Endothelial cell of umbilical vein (primary cell): ENCODE measurements at regions not wholly inside any gene's neighbourhood (a gene's known extent, or its start where the extent isn't known, plus 50 kb on each side); places are given as distances from the start of the nearest gene placed in this dataset.

Experiments
- BruUV-seq: library from RNA; stranded (reverse); fragments of 400-500 nt; replicated peaks from 2 replicates; lab custom pipeline; 2021; lab: Mats Ljungman, UMichigan
- CTCF ChIA-PET: fragments of 300-600, 350-600 bp; sonication (Branson Sonifier 250); formaldehyde crosslinking; loops from one replicate; lab custom pipeline; 2021; ENCODE audit warnings: antibody characterized with exemption, inconsistent platforms; lab: Charles Lee
- POLR2A ChIA-PET: fragments of 300-600, 350-600 bp; sonication (Branson Sonifier 250); formaldehyde crosslinking; loops from one replicate; lab custom pipeline; 2021; ENCODE audit warnings: antibody characterized with exemption, inconsistent platforms; lab: Charles Lee
- DNase-seq: peaks from one replicate; pipeline ENCODE4 v3.0.0-alpha.2; 2011; ENCODE audit warnings: low read depth, low spot score
- FAIRE-seq: peaks from 2 replicates; lab custom pipeline; 2011; peaks lifted over from hg19 to GRCh38; lab: Jason Lieb, UNC
- H2AFZ ChIP-seq: 2 replicates; pipeline ENCODE4 v1.6.0; 2012; ENCODE audit warnings: low read depth, low read length, control low read depth, inconsistent platforms
- H3K27ac ChIP-seq: 2 replicates; pipeline ENCODE4 v1.5.1; 2011; ENCODE audit warnings: low read depth, mild to moderate bottlenecking, control low read depth, low read length, moderate library complexity; ENCODE audit not compliant: insufficient read depth
- H3K27me3 ChIP-seq, 2 experiments: 2 replicates each; pipeline versions ENCODE4 v1.6.0 to v1.6.1; 2011; ENCODE audit warnings: low read length in 2 of 2, mixed read lengths in 1 of 2; ENCODE audit not compliant: control insufficient read depth in 2 of 2, insufficient read depth in 2 of 2
- H3K36me3 ChIP-seq, 2 experiments: 2 replicates in 1 of 2; 3 replicates in 1 of 2; pipeline ENCODE4 v1.5.1; 2011; ENCODE audit warnings: low read length in 2 of 2, mild to moderate bottlenecking in 1 of 2, moderate library complexity in 1 of 2; ENCODE audit not compliant: control insufficient read depth in 2 of 2, insufficient read depth in 2 of 2; ENCODE audit errors: extremely low read depth in 1 of 2
- H3K4me1 ChIP-seq: 3 replicates; pipeline ENCODE4 v1.5.1; 2011; ENCODE audit warnings: mild to moderate bottlenecking, low read length; ENCODE audit not compliant: control insufficient read depth, insufficient read depth; ENCODE audit errors: extremely low read depth
- H3K4me2 ChIP-seq: 2 replicates; pipeline ENCODE4 v1.6.1; 2011; ENCODE audit warnings: low read length, control low read depth, mixed read lengths; ENCODE audit not compliant: insufficient read depth
- H3K4me3 ChIP-seq, 3 experiments: fragments of 200-600 bp in 1 of 3; sonication (generic), shearing (Covaris generic) in 1 of 3; replicated peaks in 1 of 3; 2 replicates each; pipeline ENCODE4 v1.5.1; 2011 to 2016; ENCODE audit warnings: control low read depth in 3 of 3, low read length in 3 of 3, mild to moderate bottlenecking in 2 of 3, inconsistent platforms in 1 of 3, low read depth in 1 of 3, moderate library complexity in 1 of 3; ENCODE audit not compliant: insufficient read depth in 1 of 3
- H3K79me2 ChIP-seq: 2 replicates; pipeline ENCODE4 v1.6.0; 2012; ENCODE audit warnings: low read length, inconsistent platforms; ENCODE audit not compliant: control insufficient read depth, insufficient read depth
- H3K9ac ChIP-seq: replicated peaks from 2 replicates; pipeline ENCODE3; 2011; ENCODE audit warnings: low read length, control low read depth; ENCODE audit not compliant: insufficient read depth; ENCODE audit errors: extremely low read depth
- H3K9me1 ChIP-seq: replicated peaks from 3 replicates; pipeline ENCODE4 v1.6.0; 2011; ENCODE audit warnings: mild to moderate bottlenecking, low read length; ENCODE audit not compliant: control insufficient read depth, insufficient read depth; ENCODE audit errors: extremely low read depth
- H3K9me3 ChIP-seq: replicated peaks from 2 replicates; pipeline ENCODE4 v1.5.1; 2012; ENCODE audit warnings: low read length, inconsistent platforms; ENCODE audit not compliant: control insufficient read depth, insufficient read depth
- H4K20me1 ChIP-seq: replicated peaks from 2 replicates; pipeline ENCODE3; 2011; ENCODE audit warnings: mild to moderate bottlenecking, low read length; ENCODE audit not compliant: control insufficient read depth, insufficient read depth; ENCODE audit errors: extremely low read depth
- EZH2 ChIP-seq: IDR thresholded peaks from 2 replicates; pipeline ENCODE4 v1.6.1; 2012; ENCODE audit warnings: borderline replicate concordance, low read depth, mild to moderate bottlenecking, moderate library complexity, low read length, inconsistent platforms; ENCODE audit not compliant: severe bottlenecking
- FOS ChIP-seq: IDR thresholded peaks from 2 replicates; pipeline ENCODE4 v1.6.1; 2011; ENCODE audit warnings: mild to moderate bottlenecking, low read length, moderate library complexity, borderline replicate concordance; ENCODE audit not compliant: insufficient read depth
- GATA2 ChIP-seq: IDR thresholded peaks from 2 replicates; pipeline ENCODE4 v1.7.0; 2011; ENCODE audit warnings: low read depth, mild to moderate bottlenecking, moderate library complexity, mixed read lengths, low read length; ENCODE audit not compliant: insufficient read length, insufficient read depth
- JUN ChIP-seq: IDR thresholded peaks from 2 replicates; pipeline ENCODE4 v1.6.1; 2011; ENCODE audit warnings: borderline replicate concordance, low read depth; ENCODE audit not compliant: insufficient read length, insufficient read depth
- MYC ChIP-seq: IDR thresholded peaks from one replicate; pipeline ENCODE4 v1.6.1; 2011; ENCODE audit warnings: mild to moderate bottlenecking, low read depth, low read length
- POLR2A ChIP-seq: IDR thresholded peaks from 2 replicates; pipeline ENCODE4 v1.6.1; 2012; ENCODE audit warnings: low read depth, mild to moderate bottlenecking, control low read depth, low read length
- POLR2AphosphoS5 ChIP-seq: IDR thresholded peaks from 2 replicates; pipeline ENCODE4 v1.6.1; 2012; ENCODE audit warnings: low read depth, mild to moderate bottlenecking, control low read depth, low read length, moderate library complexity; ENCODE audit not compliant: insufficient read depth
- dilution Hi-C: fragments of 300-500 bp; cut with MboI; formaldehyde crosslinking; loops from one replicate; pipeline ENCODE4 v1.15.0; 2019; ENCODE audit warnings: low sequenced_read_pairs; ENCODE audit not compliant: extremely low pct_ligation_motif_present
- intact Hi-C: fragments of 100-400 bp; cut with micrococcal nuclease; formaldehyde crosslinking; loops from one replicate; pipeline ENCODE4 v1.10.0; 2022
- TF ChIP-seq, protein P1 (sequence below), 2 donors: IDR thresholded peaks; 1 replicate in 1 of 2; 2 replicates in 1 of 2; pipeline ENCODE4 v1.5.1; 2011; ENCODE audit warnings: low read length in 2 of 2, mild to moderate bottlenecking in 2 of 2, moderate library complexity in 2 of 2, control low read depth in 1 of 2, inconsistent platforms in 1 of 2, low read depth in 1 of 2; ENCODE audit not compliant: insufficient read depth in 1 of 2; ENCODE audit errors: extremely low read depth in 1 of 2

DNA sequence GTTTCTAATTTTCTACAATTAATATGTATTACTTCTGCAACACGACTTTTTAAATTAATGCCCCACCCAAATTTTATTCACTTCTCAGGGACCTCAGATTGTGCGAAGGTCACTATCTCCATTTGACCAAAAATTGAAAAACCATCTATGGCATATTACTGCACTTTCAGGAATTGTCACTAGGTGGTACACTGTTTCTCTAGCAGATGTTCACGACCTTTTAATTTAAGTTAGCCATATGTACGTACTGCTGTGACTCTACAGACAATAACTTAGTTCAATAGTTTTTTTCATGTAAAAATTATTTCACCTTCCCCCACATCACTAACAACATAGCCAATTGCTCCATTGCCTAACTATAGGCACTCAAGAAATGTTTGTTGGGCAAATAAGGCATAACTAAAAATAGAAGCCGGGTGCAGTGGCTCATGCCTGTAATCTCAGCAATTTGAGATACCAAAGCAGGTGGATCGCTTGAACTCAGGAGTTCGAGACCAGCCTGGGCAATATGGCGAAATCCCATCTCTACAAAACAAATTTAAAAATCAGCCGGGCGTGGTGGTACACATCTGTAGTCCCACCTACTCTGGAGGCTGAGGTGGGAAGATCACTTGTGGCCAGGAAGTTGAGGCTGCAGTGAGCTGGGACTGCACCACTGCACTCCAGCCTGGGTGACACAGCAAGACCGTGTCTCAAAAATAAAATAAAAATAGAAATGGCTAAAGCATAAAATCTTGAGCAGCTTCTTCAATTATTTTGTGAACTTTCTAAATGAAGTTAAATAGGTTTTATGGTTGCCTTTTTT is 75.7 kb upstream of the PKN2 start:
- no peak overlapping the region for H2AFZ ChIP-seq
- peak; percentile 49 for DNase-seq
- ChIA-PET POLR2A (no interaction called here), CTCF (interaction anchor here (1.0 to 2.0 kb wide), 3 partner anchors 78 to 428 kb away, joined by 4 to 10 read pairs (median 4); no protein-coding TSS in a partner anchor)
- intact Hi-C loops, result loop anchor here (2.0 kb wide), 1 partner anchor 268 kb away; no protein-coding TSS in a partner anchor
- peak; percentile 62 for FAIRE-seq
- TF ChIP-seq, protein P1, sequence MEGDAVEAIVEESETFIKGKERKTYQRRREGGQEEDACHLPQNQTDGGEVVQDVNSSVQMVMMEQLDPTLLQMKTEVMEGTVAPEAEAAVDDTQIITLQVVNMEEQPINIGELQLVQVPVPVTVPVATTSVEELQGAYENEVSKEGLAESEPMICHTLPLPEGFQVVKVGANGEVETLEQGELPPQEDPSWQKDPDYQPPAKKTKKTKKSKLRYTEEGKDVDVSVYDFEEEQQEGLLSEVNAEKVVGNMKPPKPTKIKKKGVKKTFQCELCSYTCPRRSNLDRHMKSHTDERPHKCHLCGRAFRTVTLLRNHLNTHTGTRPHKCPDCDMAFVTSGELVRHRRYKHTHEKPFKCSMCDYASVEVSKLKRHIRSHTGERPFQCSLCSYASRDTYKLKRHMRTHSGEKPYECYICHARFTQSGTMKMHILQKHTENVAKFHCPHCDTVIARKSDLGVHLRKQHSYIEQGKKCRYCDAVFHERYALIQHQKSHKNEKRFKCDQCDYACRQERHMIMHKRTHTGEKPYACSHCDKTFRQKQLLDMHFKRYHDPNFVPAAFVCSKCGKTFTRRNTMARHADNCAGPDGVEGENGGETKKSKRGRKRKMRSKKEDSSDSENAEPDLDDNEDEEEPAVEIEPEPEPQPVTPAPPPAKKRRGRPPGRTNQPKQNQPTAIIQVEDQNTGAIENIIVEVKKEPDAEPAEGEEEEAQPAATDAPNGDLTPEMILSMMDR (IDR thresholded peaks at IDR 0.05; ENCODE audit: extremely low read depth in 1 of 2, insufficient read depth in 1 of 2, low read depth in 1 of 2, low read length in 2 of 2), result peak; percentile 36 to 46
- no peak for TF ChIP-seq POLR2A
- H3K4me1 ChIP-seq, result no peaks in the 10 kb centered on the region
- H3K36me3 ChIP-seq, result no peaks in the 10 kb centered on the region
- no peaks in the 10 kb centered on the region for H3K9me1 ChIP-seq
- H4K20me1 ChIP-seq, result no peaks in the 10 kb centered on the region
- dilution Hi-C loops, result no loop called here
- no peak overlapping the region for H3K9ac ChIP-seq
- H3K79me2 ChIP-seq, result no peaks in the 10 kb centered on the region
- H3K4me3 ChIP-seq, result no peak overlapping the region
- no TSS peak for BruUV-seq
- H3K27me3 ChIP-seq, result peaks cover 0 to 3% of the 10 kb centered on the region in 2 experiments
- no peak overlapping the region for H3K27ac ChIP-seq
- H3K9me3 ChIP-seq, result no peaks in the 10 kb centered on the region
- no peak overlapping the region for H3K4me2 ChIP-seq

DNA sequence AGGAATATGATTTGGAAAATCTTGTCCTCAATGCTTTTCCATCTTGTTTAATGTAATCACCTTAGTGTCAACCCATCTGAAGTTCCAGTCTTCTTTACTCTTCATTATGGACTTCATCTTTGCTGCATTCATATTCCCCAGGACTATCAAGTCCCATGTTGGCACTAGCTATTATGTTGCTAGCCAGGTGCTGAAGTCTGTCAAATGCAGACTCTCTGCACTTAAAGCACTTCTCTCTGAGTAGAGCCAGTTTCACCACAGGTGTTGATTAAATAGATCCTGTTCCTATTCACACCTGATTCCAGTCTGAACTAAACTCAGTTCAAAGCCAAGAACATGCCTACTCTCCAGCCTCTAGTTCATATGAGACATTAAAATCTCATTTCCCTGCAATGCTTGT is 75.0 kb upstream of the PKN2 start:
- dilution Hi-C loops, result no loop called here
- ChIA-PET CTCF (interaction anchor here (0.8 to 2.0 kb wide), 4 partner anchors 47 to 428 kb away, joined by 3 to 10 read pairs (median 4); no protein-coding TSS in a partner anchor), POLR2A (no interaction called here)
- H3K27ac ChIP-seq, result no peak overlapping the region
- H3K36me3 ChIP-seq, result no peaks in the 10 kb centered on the region
- no peak overlapping the region for H2AFZ ChIP-seq
- no peak overlapping the region for H3K4me3 ChIP-seq
- H3K4me1 ChIP-seq, result no peaks in the 10 kb centered on the region
- H3K9me3 ChIP-seq, result no peaks in the 10 kb centered on the region
- H3K4me2 ChIP-seq, result no peak overlapping the region
- H3K9ac ChIP-seq, result no peak overlapping the region
- H4K20me1 ChIP-seq, result no peaks in the 10 kb centered on the region
- peaks cover 0 to 3% of the 10 kb centered on the region in 2 experiments for H3K27me3 ChIP-seq
- no peak for TF ChIP-seq EZH2
- no peak for TF ChIP-seq FOS
- no peak for TF ChIP-seq POLR2AphosphoS5
- TF ChIP-seq MYC, result no peak
- no peak for TF ChIP-seq JUN
- TF ChIP-seq, protein P1 (IDR thresholded peaks at IDR 0.05; ENCODE audit: extremely low read depth in 1 of 2, insufficient read depth in 1 of 2, low read depth in 1 of 2, low read length in 2 of 2), result no peak
- TF ChIP-seq GATA2, result no peak
- intact Hi-C loops, result loop anchor here (2.0 kb wide), 1 partner anchor 268 kb away; no protein-coding TSS in a partner anchor
- H3K79me2 ChIP-seq, result no peaks in the 10 kb centered on the region
- no TSS peak for BruUV-seq
- no peaks in the 10 kb centered on the region for H3K9me1 ChIP-seq
- no peak for DNase-seq
- no peak for FAIRE-seq
